Vagina (tissue), 2 donors: ENCODE measurements at regions not wholly inside any gene's neighbourhood (a gene's known extent, or its start where the extent isn't known, plus 50 kb on each side); places are given as distances from the start of the nearest gene placed in this dataset.

Source experiments
- DNase-seq, 2 donors: peaks; one replicate each; pipeline ENCODE4 v3.0.0-alpha.2; 2017; ENCODE audit errors: extremely low spot score in 2 of 2
- H3K27ac ChIP-seq: fragments of 200-600 bp; sonication (generic); one replicate; pipeline ENCODE4 v1.5.1; 2019
- H3K27me3 ChIP-seq: fragments of 200-600 bp; sonication (generic); one replicate; pipeline ENCODE4 v1.5.1; 2019
- H3K36me3 ChIP-seq, 2 donors: fragments of 200-600 bp; sonication (generic); one replicate each; pipeline ENCODE4 v1.5.1; 2017 to 2019
- H3K4me1 ChIP-seq: fragments of 200-600 bp; sonication (generic); one replicate; pipeline ENCODE4 v1.5.1; 2019
- H3K4me3 ChIP-seq, 2 donors: fragments of 200-600 bp; sonication (generic); 1 replicate in 1 of 2; 2 replicates in 1 of 2; pipeline ENCODE4 v1.5.1; 2016 to 2019
- H3K9me3 ChIP-seq: fragments of 200-600 bp; sonication (generic); one replicate; pipeline ENCODE4 v1.5.1; 2019
- POLR2A ChIP-seq, 2 donors: fragments of 450-650 bp; IDR thresholded peaks; one replicate each; pipeline ENCODE4 v1.6.1; 2017; ENCODE audit warnings: antibody characterized with exemption in 2 of 2, mild to moderate bottlenecking in 2 of 2, moderate library complexity in 2 of 2
- POLR2AphosphoS5 ChIP-seq, 2 donors: sonication (generic); formaldehyde crosslinking; IDR thresholded peaks; one replicate each; pipeline ENCODE4 v1.9.0; 2017; ENCODE audit warnings: antibody characterized with exemption in 2 of 2, mild to moderate bottlenecking in 2 of 2, low read depth in 1 of 2; ENCODE audit not compliant: insufficient read depth in 1 of 2
- intact Hi-C: fragments of 100-400 bp; cut with DNase I; formaldehyde crosslinking; loops from one replicate; pipeline ENCODE4 v1.15.1; 2023
- TF ChIP-seq, protein P1 (sequence below), 3 experiments: fragments of 450-650 bp in 2 of 3; fragments of 200-600 bp in 1 of 3; sonication (generic) in 1 of 3; IDR thresholded peaks; one replicate each; pipeline ENCODE4 v1.5.1; 2017 to 2019; ENCODE audit warnings: antibody characterized with exemption in 3 of 3, mild to moderate bottlenecking in 2 of 3, moderate library complexity in 2 of 3

GRCh38 chr2:226615891-226616290 lies 183.7 kb downstream of the IRS1 start:
- Histone ChIP-seq H3K27me3 (no peaks in the 10 kb centered on the region), H3K36me3 (no peaks in the 10 kb centered on the region), H3K27ac (no peak overlapping the region), H3K4me3 (no peak overlapping the region), H3K9me3 (no peaks in the 10 kb centered on the region), H3K4me1 (no peaks in the 10 kb centered on the region)
- intact Hi-C loops = no loop called here
- no peak for DNase-seq
- no peak for TF ChIP-seq POLR2A (IDR thresholded peaks at IDR 0.05)
- no peak for TF ChIP-seq POLR2AphosphoS5 (IDR thresholded peaks at IDR 0.05; ENCODE audit: insufficient read depth in 1 of 2, low read depth in 1 of 2)
- TF ChIP-seq, protein P1, sequence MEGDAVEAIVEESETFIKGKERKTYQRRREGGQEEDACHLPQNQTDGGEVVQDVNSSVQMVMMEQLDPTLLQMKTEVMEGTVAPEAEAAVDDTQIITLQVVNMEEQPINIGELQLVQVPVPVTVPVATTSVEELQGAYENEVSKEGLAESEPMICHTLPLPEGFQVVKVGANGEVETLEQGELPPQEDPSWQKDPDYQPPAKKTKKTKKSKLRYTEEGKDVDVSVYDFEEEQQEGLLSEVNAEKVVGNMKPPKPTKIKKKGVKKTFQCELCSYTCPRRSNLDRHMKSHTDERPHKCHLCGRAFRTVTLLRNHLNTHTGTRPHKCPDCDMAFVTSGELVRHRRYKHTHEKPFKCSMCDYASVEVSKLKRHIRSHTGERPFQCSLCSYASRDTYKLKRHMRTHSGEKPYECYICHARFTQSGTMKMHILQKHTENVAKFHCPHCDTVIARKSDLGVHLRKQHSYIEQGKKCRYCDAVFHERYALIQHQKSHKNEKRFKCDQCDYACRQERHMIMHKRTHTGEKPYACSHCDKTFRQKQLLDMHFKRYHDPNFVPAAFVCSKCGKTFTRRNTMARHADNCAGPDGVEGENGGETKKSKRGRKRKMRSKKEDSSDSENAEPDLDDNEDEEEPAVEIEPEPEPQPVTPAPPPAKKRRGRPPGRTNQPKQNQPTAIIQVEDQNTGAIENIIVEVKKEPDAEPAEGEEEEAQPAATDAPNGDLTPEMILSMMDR (IDR thresholded peaks at IDR 0.05) = no peak

DNA sequence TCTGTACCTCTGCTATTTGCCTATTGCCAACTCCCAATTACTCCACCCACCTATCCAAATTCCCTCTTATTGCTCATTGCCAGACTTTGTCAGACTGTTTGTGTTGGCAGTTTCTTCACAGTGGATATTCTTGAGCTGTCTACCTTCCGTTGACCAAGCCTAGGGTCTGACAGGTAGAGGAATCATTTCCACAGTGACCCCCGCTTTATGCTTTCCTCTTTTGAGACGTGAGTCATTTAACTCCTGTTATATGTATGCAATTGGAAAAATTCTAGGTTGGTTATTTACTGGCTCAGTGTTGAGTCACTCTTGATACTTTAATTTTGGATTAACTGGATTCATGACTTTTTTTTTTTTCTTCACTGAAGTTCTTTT lies 187.7 kb downstream of the IRS1 start:
- no peak overlapping the region for H3K27ac ChIP-seq
- H3K36me3 ChIP-seq = no peaks in the 10 kb centered on the region
- no peak for TF ChIP-seq POLR2A (IDR thresholded peaks at IDR 0.05)
- TF ChIP-seq, protein P1 (IDR thresholded peaks at IDR 0.05) = no peak
- TF ChIP-seq POLR2AphosphoS5 (IDR thresholded peaks at IDR 0.05; ENCODE audit: insufficient read depth in 1 of 2, low read depth in 1 of 2) = no peak
- DNase-seq = no peak
- H3K9me3 ChIP-seq = no peaks in the 10 kb centered on the region
- no peaks in the 10 kb centered on the region for H3K4me1 ChIP-seq
- H3K4me3 ChIP-seq = no peak overlapping the region
- intact Hi-C loops = no loop called here
- no peaks in the 10 kb centered on the region for H3K27me3 ChIP-seq

DNA sequence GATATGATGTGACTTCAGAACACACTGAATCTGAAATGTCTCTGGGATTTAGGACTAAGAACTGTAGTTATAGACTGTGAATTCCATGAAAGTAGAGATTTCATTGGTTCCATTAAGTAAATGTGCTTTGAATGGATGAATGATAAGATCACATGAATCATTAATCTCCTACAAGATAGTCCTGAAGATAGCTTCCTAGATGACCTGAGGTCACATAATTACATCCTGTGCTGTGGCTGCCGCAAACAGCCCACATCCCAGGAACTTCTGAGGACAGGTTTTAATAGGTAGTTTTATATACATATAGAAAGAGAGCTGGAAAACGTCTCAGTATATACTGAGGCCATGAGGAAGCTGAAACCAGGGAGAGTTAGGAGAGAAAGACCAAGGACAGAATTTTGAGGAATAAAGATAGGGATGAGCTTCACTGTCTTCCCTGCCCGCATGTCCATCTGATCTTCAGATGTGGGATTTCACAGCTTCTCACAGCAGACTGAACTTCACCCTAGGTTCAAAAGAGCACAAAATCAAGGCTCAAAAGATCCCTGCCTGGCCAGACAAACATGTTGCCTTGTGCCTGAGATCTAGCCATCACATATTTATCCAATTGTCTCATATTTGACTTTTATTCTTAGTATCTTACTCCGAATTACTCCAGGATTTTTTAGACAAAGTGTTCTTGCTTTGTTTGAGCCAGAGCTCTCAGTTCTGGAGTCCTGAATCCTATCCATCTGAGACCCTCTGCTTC lies 188.2 kb downstream of the IRS1 start:
- Histone ChIP-seq H3K27me3 (no peaks in the 10 kb centered on the region), H3K27ac (no peak overlapping the region), H3K9me3 (no peaks in the 10 kb centered on the region), H3K4me3 (no peak overlapping the region), H3K36me3 (no peaks in the 10 kb centered on the region), H3K4me1 (no peaks in the 10 kb centered on the region)
- intact Hi-C loops = no loop called here
- no peak for DNase-seq
- TF ChIP-seq, protein P1 (IDR thresholded peaks at IDR 0.05) = no peak
- TF ChIP-seq POLR2A (IDR thresholded peaks at IDR 0.05) (no peak), POLR2AphosphoS5 (IDR thresholded peaks at IDR 0.05; ENCODE audit: insufficient read depth in 1 of 2, low read depth in 1 of 2) (no peak)

DNA sequence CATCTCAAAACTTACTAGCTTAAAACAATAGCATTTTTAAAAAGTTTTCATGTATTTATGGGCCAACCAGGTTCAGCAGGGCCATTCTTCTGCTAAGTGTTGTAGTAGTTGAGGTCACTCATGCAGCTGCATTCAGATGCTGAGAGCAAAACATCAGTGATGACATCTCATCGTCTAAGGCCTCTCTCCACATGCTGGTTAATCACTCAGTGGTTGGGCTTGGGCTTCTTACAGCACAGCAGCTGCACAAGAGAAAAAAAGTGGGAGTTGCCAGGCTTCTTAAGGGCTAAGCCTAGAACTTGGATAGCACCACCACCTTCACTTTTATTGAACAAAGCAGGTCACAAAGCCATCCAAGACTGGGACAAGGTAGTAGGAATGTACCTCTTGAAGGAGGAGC lies 190.3 kb downstream of the IRS1 start:
- Histone ChIP-seq H3K27me3 (no peaks in the 10 kb centered on the region), H3K9me3 (no peaks in the 10 kb centered on the region), H3K27ac (no peak overlapping the region), H3K4me3 (no peak overlapping the region), H3K4me1 (no peaks in the 10 kb centered on the region), H3K36me3 (no peaks in the 10 kb centered on the region)
- DNase-seq = no peak
- intact Hi-C loops = no loop called here
- TF ChIP-seq POLR2AphosphoS5 (IDR thresholded peaks at IDR 0.05; ENCODE audit: insufficient read depth in 1 of 2, low read depth in 1 of 2) = no peak
- TF ChIP-seq POLR2A (IDR thresholded peaks at IDR 0.05) = no peak
- TF ChIP-seq, protein P1 (IDR thresholded peaks at IDR 0.05) = no peak

- Histone ChIP-seq H3K9me3 (no peaks in the 10 kb centered on the region), H3K4me3 (no peak overlapping the region), H3K4me1 (no peaks in the 10 kb centered on the region), H3K36me3 (no peaks in the 10 kb centered on the region), H3K27ac (no peak overlapping the region), H3K27me3 (no peaks in the 10 kb centered on the region)
- TF ChIP-seq POLR2AphosphoS5 (IDR thresholded peaks at IDR 0.05; ENCODE audit: insufficient read depth in 1 of 2, low read depth in 1 of 2) (no peak), POLR2A (IDR thresholded peaks at IDR 0.05) (no peak)
- TF ChIP-seq, protein P1 (IDR thresholded peaks at IDR 0.05) = no peak
- intact Hi-C loops = no loop called here
- no peak for DNase-seq
Measured at GRCh38 chr2:226608451-226608850, 191.2 kb downstream of the IRS1 start.
